MM.1S (cell line): ENCODE measurements at regions not wholly inside any gene's neighbourhood (a gene's known extent, or its start where the extent isn't known, plus 50 kb on each side); places are given as distances from the start of the nearest gene placed in this dataset.

Experiments
- DNase-seq: peaks from one replicate; pipeline ENCODE4 v3.0.0-alpha.2; 2015
- H2AFZ ChIP-seq: fragments of 300-600 bp; sonication (generic); 2 replicates; pipeline ENCODE4 v1.6.0; 2016; ENCODE audit warnings: antibody characterized with exemption, low read length
- H3F3A ChIP-seq: fragments of 300-600 bp; sonication (generic); 2 replicates; pipeline ENCODE4 v1.6.1; 2016; ENCODE audit warnings: mild to moderate bottlenecking, antibody characterized with exemption, low read length, moderate library complexity, mixed read lengths; ENCODE audit not compliant: insufficient read depth
- H3K27ac ChIP-seq: fragments of 300-600 bp; sonication (generic); 2 replicates; pipeline ENCODE4 v1.5.1; 2016; ENCODE audit warnings: mild to moderate bottlenecking, low read length
- H3K27me3 ChIP-seq: fragments of 300-600 bp; sonication (generic); replicated peaks from 2 replicates; pipeline ENCODE4 v1.6.0; 2016; ENCODE audit warnings: low read length; ENCODE audit not compliant: insufficient read depth
- H3K36me3 ChIP-seq: fragments of 300-600 bp; sonication (generic); replicated peaks from 2 replicates; pipeline ENCODE4 v1.6.1; 2016; ENCODE audit warnings: mild to moderate bottlenecking, low read length, mixed read lengths; ENCODE audit not compliant: insufficient read depth
- H3K4me1 ChIP-seq: fragments of 300-600 bp; sonication (generic); 2 replicates; pipeline ENCODE4 v1.6.1; 2016; ENCODE audit warnings: low read length, mixed read lengths
- H3K4me2 ChIP-seq: fragments of 300-600 bp; sonication (generic); 2 replicates; pipeline ENCODE4 v1.6.0; 2016; ENCODE audit warnings: low read depth, low read length
- H3K4me3 ChIP-seq: fragments of 300-600 bp; sonication (generic); 2 replicates; pipeline ENCODE4 v1.5.1; 2016; ENCODE audit warnings: low read length, mixed read lengths
- H3K79me2 ChIP-seq: fragments of 300-600 bp; sonication (generic); 2 replicates; pipeline ENCODE4 v1.6.1; 2016; ENCODE audit warnings: mixed run types, low read length, mixed read lengths
- H3K9ac ChIP-seq: fragments of 300-600 bp; sonication (generic); 2 replicates; pipeline ENCODE4 v1.6.1; 2016; ENCODE audit warnings: low read length, mixed read lengths
- H3K9me2 ChIP-seq: fragments of 300-600 bp; sonication (generic); replicated peaks from 2 replicates; pipeline ENCODE4 v1.6.1; 2016; ENCODE audit warnings: mild to moderate bottlenecking, low read length, mixed read lengths; ENCODE audit not compliant: insufficient read depth
- H3K9me3 ChIP-seq: fragments of 300-600 bp; sonication (generic); replicated peaks from 2 replicates; pipeline ENCODE4 v1.6.1; 2016; ENCODE audit warnings: mild to moderate bottlenecking, low read length, mixed read lengths; ENCODE audit not compliant: insufficient read depth
- H4K20me1 ChIP-seq: fragments of 300-600 bp; sonication (generic); 2 replicates; pipeline ENCODE4 v1.6.1; 2016; ENCODE audit warnings: mild to moderate bottlenecking, low read length, moderate library complexity, mixed read lengths; ENCODE audit not compliant: insufficient read depth
- CTCF ChIP-seq: fragments of 300-600 bp; sonication (generic); IDR thresholded peaks from 2 replicates; pipeline ENCODE4 v1.5.1; 2016; ENCODE audit warnings: antibody characterized with exemption, low read length, mixed read lengths
- EZH2 ChIP-seq: fragments of 300-600 bp; sonication (generic); optimal IDR thresholded peaks from 2 replicates; pipeline ENCODE3; 2017; ENCODE audit warnings: low read depth, mild to moderate bottlenecking, antibody characterized with exemption, low read length, mixed read lengths
- EZH2phosphoT487 ChIP-seq: fragments of 300-600 bp; sonication (generic); IDR thresholded peaks from 2 replicates; pipeline ENCODE4 v1.6.1; 2018; ENCODE audit warnings: antibody characterized with exemption, low read length

- no peak overlapping the region for H3K27ac ChIP-seq
- no peak for TF ChIP-seq EZH2phosphoT487
- TF ChIP-seq CTCF, result no peak
- no peak for TF ChIP-seq EZH2
These were observed 127.3 kb downstream of the ZNF621 start for GRCh38 chr3:40652072-40652471.

GRCh38 chr3:40653001-40653400 lies 128.2 kb downstream of the ZNF621 start:
- DNase-seq, result no peak
- Histone ChIP-seq H3K9me3 (no peaks in the 10 kb centered on the region), H3K4me3 (no peak overlapping the region), H3K9me2 (no peaks in the 10 kb centered on the region), H3K79me2 (no peaks in the 10 kb centered on the region), H3K4me1 (no peaks in the 10 kb centered on the region), H3F3A (no peaks in the 10 kb centered on the region), H3K27me3 (no peaks in the 10 kb centered on the region), H3K4me2 (no peak overlapping the region), H3K36me3 (no peaks in the 10 kb centered on the region), H3K27ac (no peak overlapping the region), H4K20me1 (no peaks in the 10 kb centered on the region), H3K9ac (no peak overlapping the region), H2AFZ (no peak overlapping the region)
- TF ChIP-seq CTCF, result no peak
- no peak for TF ChIP-seq EZH2phosphoT487
- TF ChIP-seq EZH2, result no peak

More at GRCh38 chr3:40652072-40652471, 127.3 kb downstream of the ZNF621 start:
- Histone ChIP-seq H3K4me1 (no peaks in the 10 kb centered on the region), H3K79me2 (no peaks in the 10 kb centered on the region), H3K9ac (no peak overlapping the region), H2AFZ (no peak overlapping the region), H3K9me3 (no peaks in the 10 kb centered on the region), H3F3A (no peaks in the 10 kb centered on the region), H3K36me3 (no peaks in the 10 kb centered on the region), H3K4me2 (no peak overlapping the region), H3K27me3 (no peaks in the 10 kb centered on the region), H4K20me1 (no peaks in the 10 kb centered on the region), H3K4me3 (no peak overlapping the region), H3K9me2 (no peaks in the 10 kb centered on the region)
- no peak for DNase-seq

GRCh38 chr3:40653878-40654277 lies 129.1 kb downstream of the ZNF621 start:
- Histone ChIP-seq H4K20me1 (no peaks in the 10 kb centered on the region), H3K79me2 (no peaks in the 10 kb centered on the region), H3K27me3 (no peaks in the 10 kb centered on the region), H3K9me3 (no peaks in the 10 kb centered on the region), H3K4me1 (no peaks in the 10 kb centered on the region), H3K4me3 (no peak overlapping the region), H3K36me3 (no peaks in the 10 kb centered on the region), H2AFZ (no peak overlapping the region), H3K4me2 (no peak overlapping the region), H3F3A (no peaks in the 10 kb centered on the region), H3K9ac (no peak overlapping the region), H3K27ac (no peak overlapping the region), H3K9me2 (no peaks in the 10 kb centered on the region)
- TF ChIP-seq CTCF (no peak), EZH2phosphoT487 (no peak), EZH2 (no peak)
- no peak for DNase-seq
